GM12878 (cell line): ENCODE measurements at regions not wholly inside any gene's neighbourhood (a gene's known extent, or its start where the extent isn't known, plus 50 kb on each side); places are given as distances from the start of the nearest gene placed in this dataset.

Experiments used
- CTCF ChIP-seq, 3 experiments: IDR thresholded peaks in 2 of 3; conservative IDR thresholded peaks in 1 of 3; 2 replicates each; pipeline ENCODE4 v1.5.1; 2011; ENCODE audit warnings: low read depth in 3 of 3, low read length in 3 of 3, mild to moderate bottlenecking in 3 of 3, control low read depth in 2 of 3, moderate library complexity in 2 of 3, inconsistent platforms in 1 of 3, mixed read lengths in 1 of 3; ENCODE audit not compliant: control insufficient read depth in 2 of 3, insufficient read depth in 1 of 3; ENCODE audit errors: extremely low read depth in 1 of 3
- E2F8 ChIP-seq: fragments of 450-650 bp; IDR thresholded peaks from 2 replicates; pipeline ENCODE4 v1.6.1; 2018; ENCODE audit warnings: mild to moderate bottlenecking, low read depth, moderate library complexity; ENCODE audit not compliant: partially characterized antibody
- EP300 ChIP-seq, 2 experiments: fragments of 150-350 bp in 1 of 2; IDR thresholded peaks; 2 replicates each; pipeline ENCODE4 v1.6.1; 2011 to 2012; ENCODE audit warnings: low read depth in 2 of 2, low read length in 2 of 2, borderline replicate concordance in 1 of 2, improper control_type of control experiment in 1 of 2, inconsistent platforms in 1 of 2; ENCODE audit not compliant: control insufficient read depth in 1 of 2
- HDAC2 ChIP-seq: fragments of 200-600 bp; sonication (generic); IDR thresholded peaks from 2 replicates; pipeline ENCODE4 v1.6.1; 2017
- JUND ChIP-seq: IDR thresholded peaks from 2 replicates; pipeline ENCODE4 v1.6.1; 2012; ENCODE audit warnings: low read depth, mild to moderate bottlenecking, low read length, improper control_type of control experiment, moderate library complexity
- MTA3 ChIP-seq: IDR thresholded peaks from 2 replicates; pipeline ENCODE4 v1.6.1; 2012; ENCODE audit warnings: low read length, inconsistent platforms, borderline replicate concordance
- MXI1 ChIP-seq: fragments of 150-350 bp; IDR thresholded peaks from 2 replicates; pipeline ENCODE4 v1.6.1; 2011; ENCODE audit warnings: low read depth, mild to moderate bottlenecking, inconsistent platforms, low read length, improper control_type of control experiment
- NFYB ChIP-seq: IDR thresholded peaks from 2 replicates; pipeline ENCODE4 v1.6.1; 2011; ENCODE audit warnings: low read depth, mild to moderate bottlenecking, low read length, improper control_type of control experiment, moderate library complexity; ENCODE audit not compliant: insufficient read depth
- PKNOX1 ChIP-seq: fragments of 450-650 bp; IDR thresholded peaks from 2 replicates; pipeline ENCODE4 v1.6.1; 2016; ENCODE audit warnings: mild to moderate bottlenecking
- SUZ12 ChIP-seq: fragments of 200-600 bp; sonication (generic); IDR thresholded peaks from one replicate; pipeline ENCODE4 v1.6.1; 2018; ENCODE audit warnings: antibody characterized with exemption, mild to moderate bottlenecking; ENCODE audit not compliant: unreplicated experiment
- USF2 ChIP-seq: IDR thresholded peaks from 2 replicates; pipeline ENCODE4 v1.6.1; 2011; ENCODE audit warnings: low read depth, low read length, improper control_type of control experiment, borderline replicate concordance
- ZBTB33 ChIP-seq: fragments of 450-650 bp; IDR thresholded peaks from 2 replicates; pipeline ENCODE4 v1.6.1; 2017; ENCODE audit warnings: mild to moderate bottlenecking
- ZNF274 ChIP-seq: IDR thresholded peaks from one replicate; pipeline ENCODE4 v1.8.0; 2011; ENCODE audit not compliant: insufficient read length, insufficient read depth

- TF ChIP-seq NFYB (no peak), CTCF (IDR thresholded peaks at IDR 0.05 in 2 of 3, conservative IDR thresholded peaks at IDR 0.05 in 1 of 3; ENCODE audit: control insufficient read depth in 2 of 3, extremely low read depth in 1 of 3, insufficient read depth in 1 of 3, low read depth in 3 of 3, low read length in 3 of 3) (no peak), ZBTB33 (no peak), E2F8 (no peak), ZNF274 (no peak), MXI1 (no peak), USF2 (no peak), PKNOX1 (no peak), SUZ12 (no peak), MTA3 (no peak), JUND (no peak), HDAC2 (no peak), EP300 (IDR thresholded peaks at IDR 0.05; ENCODE audit: borderline replicate concordance in 1 of 2, control insufficient read depth in 1 of 2, low read depth in 2 of 2, low read length in 2 of 2) (no peak)
These were observed 201.1 kb downstream of the BRD1 start for GRCh38 chr22:49626361-49627216.
